Loucy (cell line): ENCODE measurements at regions not wholly inside any gene's neighbourhood (a gene's known extent, or its start where the extent isn't known, plus 50 kb on each side); places are given as distances from the start of the nearest gene placed in this dataset.

Source experiments
- CTCF ChIP-seq: fragments of 200-600 bp; sonication (generic); conservative IDR thresholded peaks from 2 replicates; pipeline ENCODE4 v1.5.1; 2014; ENCODE audit warnings: mild to moderate bottlenecking, antibody characterized with exemption, low read length
- EZH2phosphoT487 ChIP-seq: fragments of 200-600 bp; IDR thresholded peaks from 2 replicates; pipeline ENCODE4 v1.6.1; 2018; ENCODE audit warnings: antibody characterized with exemption, mild to moderate bottlenecking, moderate library complexity, borderline replicate concordance

DNA sequence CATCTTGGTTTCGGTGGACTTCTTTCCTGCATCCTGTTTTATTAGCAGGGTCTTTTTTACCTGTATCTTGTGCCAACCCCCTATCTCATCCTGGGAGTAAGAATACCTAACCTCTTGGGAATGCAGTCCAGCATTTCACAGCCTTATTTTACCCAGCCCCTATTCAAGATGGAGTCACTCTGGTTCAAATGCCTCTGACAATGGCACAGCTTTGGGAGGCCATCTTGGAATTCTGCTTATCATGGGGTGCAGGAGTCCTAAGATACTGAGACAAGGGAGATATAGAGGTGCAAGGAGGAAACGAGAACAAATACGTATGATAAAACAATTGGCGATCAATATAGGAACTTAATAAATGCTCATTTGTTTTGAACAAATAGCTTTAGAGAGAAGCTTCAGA is 1682.2 kb upstream of the AGA start:
- TF ChIP-seq CTCF (no peak), EZH2phosphoT487 (no peak)
